ENCODE measurements at regions not wholly inside any gene's neighbourhood (a gene's known extent, or its start where the extent isn't known, plus 50 kb on each side); places are given as distances from the start of the nearest gene placed in this dataset.

DNA sequence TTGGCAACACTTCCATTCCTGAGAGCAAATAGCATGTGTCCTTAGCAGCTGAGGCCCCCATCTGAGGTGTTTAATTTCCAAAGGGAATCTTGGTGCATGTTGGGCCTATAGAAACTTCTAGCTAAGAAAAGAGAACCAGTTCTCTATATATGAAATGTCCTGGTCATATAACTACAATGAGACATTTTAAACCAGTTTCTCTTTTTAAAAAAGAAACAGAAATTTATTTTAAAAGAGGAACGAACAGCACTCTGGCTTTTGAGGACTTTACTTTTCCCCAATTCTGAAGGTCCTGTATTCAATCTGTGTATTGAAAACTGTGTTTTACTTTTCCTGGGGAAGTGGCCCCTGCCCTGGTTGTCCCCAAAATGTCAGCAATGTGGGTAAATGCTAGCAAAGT, 94.0 kb upstream of the FOXN2 start:
- no peak for TF ChIP-seq POLR2A (IDR thresholded peaks at IDR 0.05; ENCODE audit: low read length)
- TF ChIP-seq GATA1 (IDR thresholded peaks at IDR 0.05; ENCODE audit: low read depth, low read length) = no peak
